DOHH2 (cell line): ENCODE measurements at regions not wholly inside any gene's neighbourhood (a gene's known extent, or its start where the extent isn't known, plus 50 kb on each side); places are given as distances from the start of the nearest gene placed in this dataset.

Source experiments
- CTCF ChIP-seq: fragments of 200-600 bp; sonication (generic); IDR thresholded peaks from one replicate; pipeline ENCODE4 v1.5.1; 2014; ENCODE audit warnings: antibody characterized with exemption, mild to moderate bottlenecking, low read depth, low read length; ENCODE audit not compliant: poor library complexity, severe bottlenecking
- EZH2phosphoT487 ChIP-seq: fragments of 200-600 bp; sonication (generic); IDR thresholded peaks from 2 replicates; pipeline ENCODE4 v1.6.1; 2017; ENCODE audit warnings: borderline replicate concordance, mild to moderate bottlenecking, antibody characterized with exemption, low read length, moderate library complexity, mixed read lengths

- no peak for TF ChIP-seq CTCF
- no peak for TF ChIP-seq EZH2phosphoT487
Observed at GRCh38 chr1:218694636-218695035, 349.5 kb downstream of the TGFB2 start.
